HEK293T (cell line): ENCODE measurements at regions not wholly inside any gene's neighbourhood (a gene's known extent, or its start where the extent isn't known, plus 50 kb on each side); places are given as distances from the start of the nearest gene placed in this dataset.

Experiments
- BHLHE40 ChIP-seq: fragments of 450-650 bp; IDR thresholded peaks from 2 replicates; pipeline ENCODE4 v1.6.1; 2016; ENCODE audit warnings: mild to moderate bottlenecking, moderate library complexity, borderline replicate concordance
- L3MBTL2 ChIP-seq: fragments of 450-650 bp; conservative IDR thresholded peaks from 2 replicates; pipeline ENCODE4 v1.6.1; 2016; ENCODE audit warnings: mild to moderate bottlenecking

DNA sequence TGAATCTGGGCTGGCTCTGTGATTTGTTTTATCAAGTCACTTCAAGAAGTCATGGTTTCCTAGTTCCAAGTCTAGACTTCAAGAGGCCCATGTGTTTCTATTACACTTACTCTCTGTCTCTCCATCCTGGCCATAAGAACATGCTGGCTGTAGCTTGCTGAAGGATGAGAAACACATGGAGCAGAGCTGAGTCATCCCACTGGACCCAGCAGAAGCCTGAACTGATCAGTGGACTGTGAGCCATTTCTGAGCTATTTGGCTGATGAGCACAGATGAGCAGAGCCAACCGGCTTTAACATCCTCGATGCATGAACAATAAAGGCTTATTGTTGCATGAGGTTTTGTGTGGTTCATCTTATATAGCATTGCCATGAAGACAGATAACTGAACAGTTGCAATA, 290.6 kb upstream of the BOD1L1 start:
- TF ChIP-seq L3MBTL2 (no peak), BHLHE40 (no peak)
